WTC11 (cell line): ENCODE measurements at regions not wholly inside any gene's neighbourhood (a gene's known extent, or its start where the extent isn't known, plus 50 kb on each side); places are given as distances from the start of the nearest gene placed in this dataset.

Experiments
- ATAC-seq: fragments of 200-7000 bp; cut with Tn5 transposase; 2 replicates; pipeline ENCODE4 v1.10.0; 2021; ENCODE audit warnings: mild to moderate bottlenecking, moderate library complexity
- CTCF ChIA-PET: fragments of 300-600 bp; sonication (Branson Sonifier 250); formaldehyde crosslinking; loops from one replicate; lab custom pipeline; 2021; ENCODE audit warnings: antibody characterized with exemption; lab: Charles Lee
- POLR2A ChIA-PET: fragments of 350-600 bp; sonication (Branson Sonifier 250); formaldehyde crosslinking; loops from one replicate; lab custom pipeline; 2021; ENCODE audit warnings: antibody characterized with exemption; lab: Charles Lee
- DNase-seq: peaks from one replicate; pipeline ENCODE4 v3.0.0; 2021; ENCODE audit warnings: low spot score
- H3K27ac Mint-ChIP-seq: 2 replicates; pipeline ENCODE4 v1.8.0; 2021; ENCODE audit warnings: mixed read lengths
- H3K27me3 Mint-ChIP-seq: 2 replicates; pipeline ENCODE4 v1.8.0; 2021; ENCODE audit warnings: low read depth, mild to moderate bottlenecking, moderate library complexity, mixed read lengths
- H3K36me3 Mint-ChIP-seq: 2 replicates; pipeline ENCODE4 v1.8.0; 2021; ENCODE audit warnings: mixed read lengths
- H3K4me1 Mint-ChIP-seq: 2 replicates; pipeline ENCODE4 v1.8.0; 2022; ENCODE audit warnings: mixed read lengths
- H3K4me3 Mint-ChIP-seq: 2 replicates; pipeline ENCODE4 v1.8.0; 2021; ENCODE audit warnings: mild to moderate bottlenecking, moderate library complexity, mixed read lengths
- H3K9me3 Mint-ChIP-seq: 2 replicates; pipeline ENCODE4 v1.8.0; 2021; ENCODE audit warnings: mixed read lengths
- ATF6 ChIP-seq: sonication (generic); formaldehyde crosslinking; IDR thresholded peaks from 2 replicates; pipeline ENCODE4 v1.8.1; 2023; ENCODE audit warnings: mild to moderate bottlenecking, missing genetic modification reagents
- NFE2L1 ChIP-seq: sonication (generic); formaldehyde crosslinking; IDR thresholded peaks from 2 replicates; pipeline ENCODE4 v1.8.1; 2023; ENCODE audit warnings: missing genetic modification reagents
- PREB ChIP-seq: sonication (generic); formaldehyde crosslinking; IDR thresholded peaks from 2 replicates; pipeline ENCODE4 v1.8.1; 2022; ENCODE audit warnings: mild to moderate bottlenecking, missing genetic modification reagents, moderate library complexity, borderline replicate concordance
- ZBTB43 ChIP-seq: sonication (generic); formaldehyde crosslinking; IDR thresholded peaks from 2 replicates; pipeline ENCODE4 v1.8.1; 2023; ENCODE audit warnings: mild to moderate bottlenecking, missing genetic modification reagents
- ZNF263 ChIP-seq: sonication (generic); formaldehyde crosslinking; IDR thresholded peaks from 2 replicates; pipeline ENCODE4 v1.8.1; 2022; ENCODE audit warnings: low read depth, mild to moderate bottlenecking, moderate library complexity, missing genetic modification reagents
- ZNF425 ChIP-seq: fragments of 250-450 bp; sonication (Bioruptor Pico); conservative IDR thresholded peaks from 2 replicates; pipeline ENCODE4 v1.9.0; 2021; ENCODE audit warnings: mild to moderate bottlenecking
- TF ChIP-seq, protein P1 (sequence below): sonication (generic); formaldehyde crosslinking; IDR thresholded peaks from 2 replicates; pipeline ENCODE4 v1.8.1; 2023; ENCODE audit warnings: mild to moderate bottlenecking, missing genetic modification reagents, moderate library complexity
- TF ChIP-seq, protein P2 (sequence below): sonication (generic); formaldehyde crosslinking; IDR thresholded peaks from 2 replicates; pipeline ENCODE4 v1.8.0; 2023; ENCODE audit warnings: missing genetic modification reagents, mild to moderate bottlenecking, borderline replicate concordance
- TF ChIP-seq, protein P3 (sequence below): sonication (generic); formaldehyde crosslinking; IDR thresholded peaks from 2 replicates; pipeline ENCODE4 v1.8.0; 2023; ENCODE audit warnings: mild to moderate bottlenecking, missing genetic modification reagents

GRCh38 chr1:95409901-95410300 lies 175.9 kb downstream of the RWDD3 start:
- Mint-ChIP-seq H3K4me3 (no peak overlapping the region), H3K9me3 (peaks cover 7% of the 10 kb centered on the region), H3K27me3 (no peaks in the 10 kb centered on the region; the same call in 1 of the 2 replicates), H3K4me1 (peaks cover 59% of the 10 kb centered on the region), H3K27ac (peak overlapping the region; percentile 98; the same call in 1 of the 2 replicates), H3K36me3 (peaks cover 3% of the 10 kb centered on the region)
- no peak for DNase-seq
- ATAC-seq, result no peak
- POLR2A ChIA-PET, result no interaction called here
- TF ChIP-seq, protein P1, sequence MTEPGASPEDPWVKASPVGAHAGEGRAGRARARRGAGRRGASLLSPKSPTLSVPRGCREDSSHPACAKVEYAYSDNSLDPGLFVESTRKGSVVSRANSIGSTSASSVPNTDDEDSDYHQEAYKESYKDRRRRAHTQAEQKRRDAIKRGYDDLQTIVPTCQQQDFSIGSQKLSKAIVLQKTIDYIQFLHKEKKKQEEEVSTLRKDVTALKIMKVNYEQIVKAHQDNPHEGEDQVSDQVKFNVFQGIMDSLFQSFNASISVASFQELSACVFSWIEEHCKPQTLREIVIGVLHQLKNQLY (CRISPR knock-in tag), result no peak
- TF ChIP-seq, protein P2, sequence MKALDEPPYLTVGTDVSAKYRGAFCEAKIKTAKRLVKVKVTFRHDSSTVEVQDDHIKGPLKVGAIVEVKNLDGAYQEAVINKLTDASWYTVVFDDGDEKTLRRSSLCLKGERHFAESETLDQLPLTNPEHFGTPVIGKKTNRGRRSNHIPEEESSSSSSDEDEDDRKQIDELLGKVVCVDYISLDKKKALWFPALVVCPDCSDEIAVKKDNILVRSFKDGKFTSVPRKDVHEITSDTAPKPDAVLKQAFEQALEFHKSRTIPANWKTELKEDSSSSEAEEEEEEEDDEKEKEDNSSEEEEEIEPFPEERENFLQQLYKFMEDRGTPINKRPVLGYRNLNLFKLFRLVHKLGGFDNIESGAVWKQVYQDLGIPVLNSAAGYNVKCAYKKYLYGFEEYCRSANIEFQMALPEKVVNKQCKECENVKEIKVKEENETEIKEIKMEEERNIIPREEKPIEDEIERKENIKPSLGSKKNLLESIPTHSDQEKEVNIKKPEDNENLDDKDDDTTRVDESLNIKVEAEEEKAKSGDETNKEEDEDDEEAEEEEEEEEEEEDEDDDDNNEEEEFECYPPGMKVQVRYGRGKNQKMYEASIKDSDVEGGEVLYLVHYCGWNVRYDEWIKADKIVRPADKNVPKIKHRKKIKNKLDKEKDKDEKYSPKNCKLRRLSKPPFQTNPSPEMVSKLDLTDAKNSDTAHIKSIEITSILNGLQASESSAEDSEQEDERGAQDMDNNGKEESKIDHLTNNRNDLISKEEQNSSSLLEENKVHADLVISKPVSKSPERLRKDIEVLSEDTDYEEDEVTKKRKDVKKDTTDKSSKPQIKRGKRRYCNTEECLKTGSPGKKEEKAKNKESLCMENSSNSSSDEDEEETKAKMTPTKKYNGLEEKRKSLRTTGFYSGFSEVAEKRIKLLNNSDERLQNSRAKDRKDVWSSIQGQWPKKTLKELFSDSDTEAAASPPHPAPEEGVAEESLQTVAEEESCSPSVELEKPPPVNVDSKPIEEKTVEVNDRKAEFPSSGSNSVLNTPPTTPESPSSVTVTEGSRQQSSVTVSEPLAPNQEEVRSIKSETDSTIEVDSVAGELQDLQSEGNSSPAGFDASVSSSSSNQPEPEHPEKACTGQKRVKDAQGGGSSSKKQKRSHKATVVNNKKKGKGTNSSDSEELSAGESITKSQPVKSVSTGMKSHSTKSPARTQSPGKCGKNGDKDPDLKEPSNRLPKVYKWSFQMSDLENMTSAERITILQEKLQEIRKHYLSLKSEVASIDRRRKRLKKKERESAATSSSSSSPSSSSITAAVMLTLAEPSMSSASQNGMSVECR (CRISPR knock-in tag), result no peak
- TF ChIP-seq PREB (CRISPR knock-in tag) (no peak), ZNF425 (no peak), ZNF263 (CRISPR knock-in tag) (no peak), ATF6 (CRISPR knock-in tag) (no peak), NFE2L1 (no peak), ZBTB43 (CRISPR knock-in tag) (no peak)
- TF ChIP-seq, protein P3, sequence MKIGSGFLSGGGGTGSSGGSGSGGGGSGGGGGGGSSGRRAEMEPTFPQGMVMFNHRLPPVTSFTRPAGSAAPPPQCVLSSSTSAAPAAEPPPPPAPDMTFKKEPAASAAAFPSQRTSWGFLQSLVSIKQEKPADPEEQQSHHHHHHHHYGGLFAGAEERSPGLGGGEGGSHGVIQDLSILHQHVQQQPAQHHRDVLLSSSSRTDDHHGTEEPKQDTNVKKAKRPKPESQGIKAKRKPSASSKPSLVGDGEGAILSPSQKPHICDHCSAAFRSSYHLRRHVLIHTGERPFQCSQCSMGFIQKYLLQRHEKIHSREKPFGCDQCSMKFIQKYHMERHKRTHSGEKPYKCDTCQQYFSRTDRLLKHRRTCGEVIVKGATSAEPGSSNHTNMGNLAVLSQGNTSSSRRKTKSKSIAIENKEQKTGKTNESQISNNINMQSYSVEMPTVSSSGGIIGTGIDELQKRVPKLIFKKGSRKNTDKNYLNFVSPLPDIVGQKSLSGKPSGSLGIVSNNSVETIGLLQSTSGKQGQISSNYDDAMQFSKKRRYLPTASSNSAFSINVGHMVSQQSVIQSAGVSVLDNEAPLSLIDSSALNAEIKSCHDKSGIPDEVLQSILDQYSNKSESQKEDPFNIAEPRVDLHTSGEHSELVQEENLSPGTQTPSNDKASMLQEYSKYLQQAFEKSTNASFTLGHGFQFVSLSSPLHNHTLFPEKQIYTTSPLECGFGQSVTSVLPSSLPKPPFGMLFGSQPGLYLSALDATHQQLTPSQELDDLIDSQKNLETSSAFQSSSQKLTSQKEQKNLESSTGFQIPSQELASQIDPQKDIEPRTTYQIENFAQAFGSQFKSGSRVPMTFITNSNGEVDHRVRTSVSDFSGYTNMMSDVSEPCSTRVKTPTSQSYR (CRISPR knock-in tag), result no peak
- CTCF ChIA-PET, result no interaction called here
